ENCODE measurements at regions not wholly inside any gene's neighbourhood (a gene's known extent, or its start where the extent isn't known, plus 50 kb on each side); places are given as distances from the start of the nearest gene placed in this dataset.

DNA sequence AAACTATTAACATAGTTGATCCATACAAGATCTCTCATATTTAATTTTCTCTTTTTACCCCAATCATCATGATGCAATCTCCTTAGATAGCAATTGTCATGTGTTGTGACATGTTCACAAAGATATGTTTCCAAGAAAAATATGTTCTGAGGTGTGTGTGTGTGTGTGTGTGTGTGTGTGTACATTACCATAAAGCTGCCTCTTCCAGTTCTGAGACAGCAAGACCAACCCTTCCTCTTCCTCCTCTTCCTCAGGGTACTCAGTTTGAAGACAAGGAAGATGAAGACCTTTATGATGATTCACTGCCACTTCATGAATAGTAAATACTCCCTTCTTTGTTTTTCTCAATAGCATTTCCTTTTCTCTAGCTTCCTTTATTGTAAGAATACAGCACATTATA lies 303.3 kb upstream of the PRDM9 start:
- Histone ChIP-seq H3K4me3 (replicated peaks in 1 of 3) (no peak overlapping the region), H3K27ac (no peak overlapping the region), H3K9me3 (no peaks in the 10 kb centered on the region), H3K4me1 (no peaks in the 10 kb centered on the region), H3K36me3 (no peaks in the 10 kb centered on the region), H3K27me3 (no peaks in the 10 kb centered on the region)
- no peak for TF ChIP-seq POLR2A (IDR thresholded peaks at IDR 0.05)
- TF ChIP-seq, protein P1, sequence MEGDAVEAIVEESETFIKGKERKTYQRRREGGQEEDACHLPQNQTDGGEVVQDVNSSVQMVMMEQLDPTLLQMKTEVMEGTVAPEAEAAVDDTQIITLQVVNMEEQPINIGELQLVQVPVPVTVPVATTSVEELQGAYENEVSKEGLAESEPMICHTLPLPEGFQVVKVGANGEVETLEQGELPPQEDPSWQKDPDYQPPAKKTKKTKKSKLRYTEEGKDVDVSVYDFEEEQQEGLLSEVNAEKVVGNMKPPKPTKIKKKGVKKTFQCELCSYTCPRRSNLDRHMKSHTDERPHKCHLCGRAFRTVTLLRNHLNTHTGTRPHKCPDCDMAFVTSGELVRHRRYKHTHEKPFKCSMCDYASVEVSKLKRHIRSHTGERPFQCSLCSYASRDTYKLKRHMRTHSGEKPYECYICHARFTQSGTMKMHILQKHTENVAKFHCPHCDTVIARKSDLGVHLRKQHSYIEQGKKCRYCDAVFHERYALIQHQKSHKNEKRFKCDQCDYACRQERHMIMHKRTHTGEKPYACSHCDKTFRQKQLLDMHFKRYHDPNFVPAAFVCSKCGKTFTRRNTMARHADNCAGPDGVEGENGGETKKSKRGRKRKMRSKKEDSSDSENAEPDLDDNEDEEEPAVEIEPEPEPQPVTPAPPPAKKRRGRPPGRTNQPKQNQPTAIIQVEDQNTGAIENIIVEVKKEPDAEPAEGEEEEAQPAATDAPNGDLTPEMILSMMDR (IDR thresholded peaks at IDR 0.05) = no peak
- intact Hi-C loops (cut with DNase I) = no loop called here
- DNase-seq = no peak

GRCh38 chr5:23169660-23170416 lies 316.7 kb upstream of the CDH12 start:
- Histone ChIP-seq H3K36me3 (no peaks in the 10 kb centered on the region), H3K9me3 (no peaks in the 10 kb centered on the region), H3K27ac (no peak overlapping the region), H3K4me3 (replicated peaks in 1 of 3) (no peak overlapping the region), H3K27me3 (no peaks in the 10 kb centered on the region), H3K4me1 (no peaks in the 10 kb centered on the region)
- DNase-seq = no peak
- intact Hi-C loops (cut with DNase I) = no loop called here
- WGBS, 2 donors = 69 to 76% methylated on average over 7 of the region's 7 CpGs
- TF ChIP-seq POLR2A (IDR thresholded peaks at IDR 0.05) = no peak
- TF ChIP-seq, protein P1 (IDR thresholded peaks at IDR 0.05) = no peak

- Histone ChIP-seq H3K9me3 (no peaks in the 10 kb centered on the region), H3K36me3 (no peaks in the 10 kb centered on the region), H3K4me3 (replicated peaks in 1 of 3) (no peak overlapping the region), H3K27ac (no peak overlapping the region), H3K4me1 (no peaks in the 10 kb centered on the region), H3K27me3 (no peaks in the 10 kb centered on the region)
- intact Hi-C loops (cut with DNase I) = no loop called here
- DNase-seq = no peak
- TF ChIP-seq, protein P1 (IDR thresholded peaks at IDR 0.05) = no peak
Observed at GRCh38 chr5:23164971-23165370, 311.8 kb upstream of the CDH12 start.

DNA sequence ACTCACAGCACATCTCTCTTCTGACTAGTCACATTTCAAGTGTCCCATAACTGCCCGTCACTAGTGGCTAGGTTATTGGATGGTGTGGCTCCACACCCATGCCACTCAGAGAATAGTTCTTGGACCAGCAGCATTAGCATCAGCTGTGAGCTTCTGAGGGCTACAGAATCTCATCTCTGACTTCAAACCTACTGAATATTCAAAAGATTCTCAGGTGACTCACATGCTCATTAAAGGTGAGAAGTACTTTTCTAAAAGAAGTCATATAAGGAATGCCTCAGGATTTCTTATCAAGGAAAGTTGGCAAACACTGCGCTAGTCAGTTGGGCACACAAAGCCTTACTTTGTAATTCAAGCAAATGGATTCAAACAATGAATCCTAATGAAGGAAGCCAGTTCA lies 305.0 kb upstream of the CDH12 start:
- 77 to 84% methylated on average over 2 of the region's 2 CpGs for WGBS, 2 donors
- Histone ChIP-seq H3K4me1 (no peaks in the 10 kb centered on the region), H3K4me3 (replicated peaks in 1 of 3) (no peak overlapping the region), H3K27me3 (no peaks in the 10 kb centered on the region), H3K36me3 (no peaks in the 10 kb centered on the region), H3K27ac (no peak overlapping the region), H3K9me3 (no peaks in the 10 kb centered on the region)
- intact Hi-C loops (cut with DNase I) = no loop called here
- no peak for DNase-seq
- TF ChIP-seq, protein P1 (IDR thresholded peaks at IDR 0.05) = no peak
- no peak for TF ChIP-seq POLR2A (IDR thresholded peaks at IDR 0.05)

DNA sequence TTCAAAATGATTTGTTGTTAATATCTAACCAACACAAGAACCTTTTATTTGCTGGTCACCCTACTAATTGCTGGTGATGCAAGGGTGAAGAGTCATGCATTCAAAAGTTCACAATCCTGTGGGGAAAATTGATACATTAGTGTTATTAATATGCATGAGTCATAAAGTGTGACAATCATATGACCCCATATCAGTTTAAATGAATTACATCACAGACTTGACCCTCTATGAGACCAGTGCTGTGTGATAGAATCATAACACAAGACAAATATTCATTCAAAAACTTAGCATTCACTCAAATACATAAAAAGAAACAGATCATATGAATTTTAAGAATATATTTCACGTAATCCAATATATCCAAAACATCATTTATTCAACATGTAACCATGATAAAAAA lies 304.6 kb upstream of the CDH12 start:
- Histone ChIP-seq H3K4me1 (no peaks in the 10 kb centered on the region), H3K27ac (no peak overlapping the region), H3K36me3 (no peaks in the 10 kb centered on the region), H3K4me3 (replicated peaks in 1 of 3) (no peak overlapping the region), H3K9me3 (no peaks in the 10 kb centered on the region), H3K27me3 (no peaks in the 10 kb centered on the region)
- no peak for DNase-seq
- 81 to 92% methylated on average over 1 of the region's 1 CpG for WGBS, 2 donors
- no peak for TF ChIP-seq POLR2A (IDR thresholded peaks at IDR 0.05)
- TF ChIP-seq, protein P1 (IDR thresholded peaks at IDR 0.05) = no peak
- intact Hi-C loops (cut with DNase I) = no loop called here

Data from thyroid gland (tissue), 4 donors.